Natural killer cell treated with Interleukin-12 subunit alpha and Interleukin-12 subunit beta and Interleukin-15 and Interleukin-18, amount 100 ng/mL, for 72 hours (primary cell): ENCODE measurements at regions not wholly inside any gene's neighbourhood (a gene's known extent, or its start where the extent isn't known, plus 50 kb on each side); places are given as distances from the start of the nearest gene placed in this dataset.
"Not testable (repeated sequence)": the region's sequence is repeated elsewhere in the genome, so short reads cannot be mapped to it uniquely, and the experiment has no call there.

Experiments used
- ATAC-seq, 2 donors: fragments of 150-1000 bp; cut with Tn5 transposase in 1 of 2; sonication (Bioruptor Pico), chemical (Tn5 transposase) in 1 of 2; 2 replicates each; pipeline ENCODE4 v1.10.0; 2021
- DNase-seq: peaks from one replicate; pipeline ENCODE4 v3.0.0; 2022; ENCODE audit warnings: low spot score
- H3K27ac Mint-ChIP-seq, 2 donors: 1 replicate in 1 of 2; 2 replicates in 1 of 2; pipeline ENCODE4 v1.8.0; 2022; ENCODE audit warnings: mixed read lengths in 2 of 2, mild to moderate bottlenecking in 1 of 2, moderate library complexity in 1 of 2
- H3K27me3 Mint-ChIP-seq, 2 donors: 1 replicate in 1 of 2; 2 replicates in 1 of 2; pipeline ENCODE4 v1.8.0; 2022; ENCODE audit warnings: mixed read lengths in 2 of 2
- H3K36me3 Mint-ChIP-seq: one replicate; pipeline ENCODE4 v1.8.0; 2022; ENCODE audit warnings: mixed read lengths
- H3K4me1 Mint-ChIP-seq, 2 donors: 1 replicate in 1 of 2; 2 replicates in 1 of 2; pipeline ENCODE4 v1.8.0; 2022; ENCODE audit warnings: low read depth in 2 of 2, mixed read lengths in 2 of 2, mild to moderate bottlenecking in 1 of 2
- H3K4me3 Mint-ChIP-seq: one replicate; pipeline ENCODE4 v1.8.0; 2022; ENCODE audit warnings: mixed read lengths
- H3K9me3 Mint-ChIP-seq: 2 replicates; pipeline ENCODE4 v1.8.0; 2022; ENCODE audit warnings: mixed read lengths

DNA sequence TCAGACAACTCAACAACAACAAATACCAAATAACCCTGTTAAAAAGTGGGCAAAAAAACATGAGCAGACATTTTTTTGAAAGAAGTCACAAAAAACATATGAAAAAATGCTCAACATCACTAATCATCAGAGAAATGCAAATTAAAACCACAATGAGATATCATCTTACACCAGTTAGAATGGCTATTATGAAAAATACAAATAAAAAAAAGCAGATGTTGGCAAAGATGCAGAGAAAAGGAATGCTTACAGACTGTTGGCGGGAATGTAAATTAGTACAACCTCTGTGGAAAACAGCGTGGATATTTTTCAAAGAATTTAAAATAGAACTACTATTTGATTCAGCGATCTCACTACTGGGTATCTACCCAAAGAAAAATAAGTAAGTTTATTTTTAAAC, 114.0 kb downstream of the SLC38A4 start:
- H3K27ac Mint-ChIP-seq: no peak overlapping the region
- peaks cover 0 to 6% of the 10 kb centered on the region in 2 donors for H3K27me3 Mint-ChIP-seq
- H3K9me3 Mint-ChIP-seq: peaks cover 10% of the 10 kb centered on the region

DNA sequence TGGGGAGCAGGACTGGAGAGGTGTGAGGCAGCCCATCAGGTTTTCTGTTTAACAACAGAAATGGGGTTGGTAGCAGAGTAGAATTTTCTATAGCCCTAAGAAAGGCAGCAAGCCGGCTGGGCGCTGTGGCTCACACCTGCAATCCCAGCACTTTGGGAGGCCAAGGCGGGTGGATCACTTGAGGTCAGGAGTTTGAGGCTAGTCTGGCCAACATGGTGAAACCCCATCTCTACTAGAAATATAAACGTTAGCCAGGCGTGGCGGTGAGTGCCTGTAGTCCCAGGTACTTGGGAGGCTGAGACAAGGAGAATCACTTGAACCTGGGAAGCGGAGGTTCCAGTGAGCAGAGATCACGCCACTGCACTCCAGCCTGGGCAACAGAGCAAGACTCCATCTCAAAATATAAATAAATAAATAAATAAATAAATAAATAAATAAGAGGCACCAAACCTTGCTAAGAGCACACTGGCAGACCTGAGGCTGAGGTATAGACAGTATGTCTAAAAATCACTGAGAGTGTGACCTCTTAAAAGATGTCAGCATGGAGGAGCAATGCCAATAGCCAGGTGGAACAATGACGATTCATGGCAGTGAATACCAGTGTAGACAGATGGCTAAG, 115.6 kb downstream of the SLC38A4 start:
- Mint-ChIP-seq H3K9me3 (peaks cover 4% of the 10 kb centered on the region), H3K4me3 (no peak overlapping the region), H3K27me3 (no peaks in the 10 kb centered on the region), H3K27ac (no peak overlapping the region), H3K4me1 (no peaks in the 10 kb centered on the region), H3K36me3 (no peaks in the 10 kb centered on the region)
- DNase-seq: no peak
- no peak for ATAC-seq

More for the DNA sequence above, 114.0 kb downstream of the SLC38A4 start:
- H3K36me3 Mint-ChIP-seq: no peaks in the 10 kb centered on the region
- ATAC-seq (no peak), DNase-seq (no peak)
- H3K4me3 Mint-ChIP-seq: no peak overlapping the region
- no peaks in the 10 kb centered on the region for H3K4me1 Mint-ChIP-seq

DNA sequence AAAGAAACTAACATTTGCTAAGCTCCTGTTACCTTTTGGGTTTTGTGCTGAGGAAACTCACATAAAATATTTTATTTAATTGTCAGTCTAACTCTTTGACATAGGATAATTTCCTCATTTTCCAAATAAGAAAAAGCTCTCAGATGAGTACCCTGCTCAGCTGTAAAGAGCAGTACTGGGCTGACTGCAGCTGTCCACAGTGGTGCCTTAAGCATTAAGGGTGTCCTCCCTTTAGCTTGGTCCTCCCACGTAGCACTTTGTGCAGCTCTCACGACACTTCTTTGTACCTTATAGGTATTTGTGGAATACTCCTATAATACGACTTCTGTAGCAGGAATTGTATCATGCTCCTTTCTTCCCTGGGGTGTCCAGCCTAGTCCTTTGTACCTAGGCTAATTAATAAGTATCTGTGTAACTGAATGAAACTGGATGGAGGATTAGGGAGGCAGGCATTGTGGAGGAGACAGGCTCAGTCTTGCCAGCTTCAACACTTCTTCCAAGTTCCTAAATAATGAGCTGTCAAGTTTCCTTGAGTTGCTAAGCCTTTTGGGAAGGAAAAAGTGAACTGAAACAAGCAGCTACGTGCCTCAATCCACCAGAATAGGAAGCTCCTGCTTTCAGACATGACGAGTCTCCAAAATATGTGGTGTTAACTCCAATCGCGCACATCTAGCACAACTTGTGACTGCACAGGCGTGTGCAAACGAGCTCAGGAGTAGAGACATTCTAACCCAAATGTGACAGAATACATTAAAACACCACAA, 123.0 kb downstream of the SLC38A4 start:
- no peak overlapping the region for H3K4me3 Mint-ChIP-seq
- no peak for DNase-seq
- no peaks in the 10 kb centered on the region for H3K27me3 Mint-ChIP-seq
- peaks cover 2% of the 10 kb centered on the region for H3K9me3 Mint-ChIP-seq
- peaks cover 4% of the 10 kb centered on the region for H3K36me3 Mint-ChIP-seq
- H3K27ac Mint-ChIP-seq: no peak overlapping the region
- H3K4me1 Mint-ChIP-seq: peaks cover 0 to 3% of the 10 kb centered on the region in 2 donors
- ATAC-seq: no peak

- Mint-ChIP-seq H3K27ac (no peak overlapping the region), H3K4me1 (peaks cover 0 to 3% of the 10 kb centered on the region in 2 donors), H3K4me3 (no peak overlapping the region), H3K36me3 (peaks cover 6% of the 10 kb centered on the region), H3K9me3 (peaks cover 7% of the 10 kb centered on the region), H3K27me3 (no peaks in the 10 kb centered on the region)
- ATAC-seq (no peak), DNase-seq (no peak)
Observed at GRCh38 chr12:46701356-46701755, 124.4 kb downstream of the SLC38A4 start.

- Mint-ChIP-seq H3K9me3 (peaks cover 7% of the 10 kb centered on the region), H3K36me3 (peaks cover 6% of the 10 kb centered on the region), H3K4me3 (no peak overlapping the region), H3K4me1 (peaks cover 0 to 3% of the 10 kb centered on the region in 2 donors), H3K27me3 (no peaks in the 10 kb centered on the region), H3K27ac (no peak overlapping the region)
- ATAC-seq (no peak), DNase-seq (no peak)
Observed at GRCh38 chr12:46699986-46700385, 125.8 kb downstream of the SLC38A4 start.

GRCh38 chr12:46698003-46698402, 127.8 kb downstream of the SLC38A4 start:
- H3K27ac Mint-ChIP-seq: no peak overlapping the region

GRCh38 chr12:46693518-46693917, 132.3 kb downstream of the SLC38A4 start:
- Mint-ChIP-seq H3K36me3 (peaks cover 6% of the 10 kb centered on the region), H3K27ac (no peak overlapping the region), H3K9me3 (peaks cover 7% of the 10 kb centered on the region), H3K4me3 (no peak overlapping the region), H3K4me1 (no peaks in the 10 kb centered on the region), H3K27me3 (no peaks in the 10 kb centered on the region)
- DNase-seq (no peak), ATAC-seq (no peak)

More at GRCh38 chr12:46698003-46698402, 127.8 kb downstream of the SLC38A4 start:
- peaks cover 7% of the 10 kb centered on the region for H3K9me3 Mint-ChIP-seq
- peaks cover 0 to 3% of the 10 kb centered on the region in 2 donors for H3K4me1 Mint-ChIP-seq
- ATAC-seq: no peak
- no peak for DNase-seq
- H3K4me3 Mint-ChIP-seq: no peak overlapping the region
- H3K27me3 Mint-ChIP-seq: no peaks in the 10 kb centered on the region
- H3K36me3 Mint-ChIP-seq: peaks cover 6% of the 10 kb centered on the region

DNA sequence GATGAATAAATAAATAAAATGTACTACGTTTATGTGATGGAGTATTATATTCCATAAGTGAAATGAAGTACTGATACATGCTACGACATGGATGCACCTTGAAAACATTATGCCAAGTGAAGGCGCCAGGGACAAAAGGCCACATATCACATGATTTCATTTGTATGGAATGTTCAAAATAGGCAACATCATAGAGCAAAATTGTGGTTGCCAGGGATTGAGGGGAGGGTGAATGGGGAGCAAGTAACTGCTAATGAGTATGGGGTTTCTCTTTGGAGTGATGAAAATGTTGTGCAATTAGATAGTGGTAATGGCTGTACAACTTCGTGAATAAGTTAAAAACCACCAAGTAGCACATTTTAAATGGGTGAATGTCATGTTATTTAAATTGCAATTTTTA, 132.8 kb downstream of the SLC38A4 start:
- H3K4me1 Mint-ChIP-seq: no peaks in the 10 kb centered on the region

GRCh38 chr12:46692606-46693005, 133.2 kb downstream of the SLC38A4 start:
- Mint-ChIP-seq H3K36me3 (peaks cover under 1% of the 10 kb centered on the region), H3K27me3 (no peaks in the 10 kb centered on the region), H3K4me1 (no peaks in the 10 kb centered on the region), H3K27ac (no peak overlapping the region), H3K4me3 (no peak overlapping the region), H3K9me3 (peaks cover 3% of the 10 kb centered on the region)
- DNase-seq: no peak
- ATAC-seq: no peak

More for the DNA sequence above, 132.8 kb downstream of the SLC38A4 start:
- peaks cover 5% of the 10 kb centered on the region for H3K36me3 Mint-ChIP-seq
- H3K27me3 Mint-ChIP-seq: no peaks in the 10 kb centered on the region
- H3K27ac Mint-ChIP-seq: no peak overlapping the region
- H3K4me3 Mint-ChIP-seq: no peak overlapping the region
- H3K9me3 Mint-ChIP-seq: peaks cover 7% of the 10 kb centered on the region
- no peak for DNase-seq
- ATAC-seq: no peak

DNA sequence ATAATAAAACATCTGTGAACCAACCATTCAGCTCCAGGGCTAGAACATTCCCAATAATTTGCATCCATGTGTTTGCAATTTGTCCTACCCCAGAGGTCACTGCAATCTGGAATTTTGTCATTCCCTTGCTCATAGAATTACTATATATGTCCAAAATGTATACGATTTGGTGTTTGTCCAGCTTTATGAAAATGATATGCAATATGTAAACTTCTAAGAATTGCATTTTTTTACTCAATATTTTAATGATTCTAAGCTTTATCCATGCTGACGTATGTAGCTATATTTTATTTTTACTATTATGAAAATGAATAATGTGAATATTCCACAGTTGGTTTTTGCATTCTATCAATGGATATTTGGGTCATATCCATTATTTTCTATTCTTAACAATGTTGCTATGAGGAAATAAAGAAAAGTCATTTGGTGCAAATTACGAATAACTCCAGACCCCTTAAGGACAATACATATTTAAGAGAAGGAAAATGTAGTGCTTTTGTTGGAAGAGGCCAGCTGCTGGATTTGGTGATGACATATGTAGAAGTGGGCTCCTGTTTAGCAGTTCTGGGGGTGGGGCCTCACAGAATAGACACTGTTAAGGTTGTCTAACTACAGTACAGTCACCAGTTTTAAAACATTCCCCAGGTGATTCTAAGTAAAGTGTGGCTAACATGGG, 139.4 kb downstream of the SLC38A4 start:
- H3K4me1 Mint-ChIP-seq: peaks cover 0 to 6% of the 10 kb centered on the region in 2 donors
- no peak overlapping the region for H3K27ac Mint-ChIP-seq
- no peaks in the 10 kb centered on the region for H3K27me3 Mint-ChIP-seq
- H3K4me3 Mint-ChIP-seq: no peak overlapping the region
- ATAC-seq: no peak
- H3K9me3 Mint-ChIP-seq: no peaks in the 10 kb centered on the region
- peaks cover 4% of the 10 kb centered on the region for H3K36me3 Mint-ChIP-seq
- no peak for DNase-seq

GRCh38 chr12:46684243-46684642, 141.6 kb downstream of the SLC38A4 start:
- H3K9me3 Mint-ChIP-seq, H3K27me3 Mint-ChIP-seq, H3K27ac Mint-ChIP-seq, DNase-seq, H3K36me3 Mint-ChIP-seq, ATAC-seq, H3K4me3 Mint-ChIP-seq, H3K4me1 Mint-ChIP-seq: not testable (repeated sequence)

DNA sequence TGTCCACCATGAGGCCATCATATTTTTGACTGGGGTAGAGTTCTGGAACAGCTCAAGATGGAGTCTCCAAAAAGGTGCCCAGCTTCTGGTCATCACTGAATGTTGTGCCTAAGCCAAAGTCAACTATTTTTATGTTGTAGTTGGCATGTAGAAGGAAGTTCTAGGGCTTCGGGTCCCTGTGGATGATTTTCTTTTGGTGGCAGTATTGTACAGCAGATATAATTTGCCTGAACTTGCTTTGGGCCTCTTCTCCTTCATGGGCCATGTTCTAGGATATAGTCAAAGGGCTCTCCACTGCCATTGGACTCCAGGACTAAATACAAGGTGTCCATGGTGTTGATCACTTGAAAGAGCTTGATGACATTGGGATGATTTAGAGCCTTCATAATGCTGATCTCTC, 143.6 kb downstream of the SLC38A4 start:
- ATAC-seq: no peak
- peaks cover 4% of the 10 kb centered on the region for H3K36me3 Mint-ChIP-seq
- no peak for DNase-seq
- no peaks in the 10 kb centered on the region for H3K9me3 Mint-ChIP-seq
- no peak overlapping the region for H3K4me3 Mint-ChIP-seq
- H3K27ac Mint-ChIP-seq: no peak overlapping the region
- no peaks in the 10 kb centered on the region for H3K27me3 Mint-ChIP-seq
- peaks cover 0 to 10% of the 10 kb centered on the region in 2 donors for H3K4me1 Mint-ChIP-seq

- Mint-ChIP-seq H3K27ac (no peak overlapping the region), H3K27me3 (no peaks in the 10 kb centered on the region), H3K4me1 (peaks cover 0 to 10% of the 10 kb centered on the region in 2 donors), H3K9me3 (no peaks in the 10 kb centered on the region), H3K36me3 (peaks cover 4% of the 10 kb centered on the region), H3K4me3 (no peak overlapping the region)
- no peak for DNase-seq
- no peak for ATAC-seq
Observed at GRCh38 chr12:46680506-46680905, 145.3 kb downstream of the SLC38A4 start.

DNA sequence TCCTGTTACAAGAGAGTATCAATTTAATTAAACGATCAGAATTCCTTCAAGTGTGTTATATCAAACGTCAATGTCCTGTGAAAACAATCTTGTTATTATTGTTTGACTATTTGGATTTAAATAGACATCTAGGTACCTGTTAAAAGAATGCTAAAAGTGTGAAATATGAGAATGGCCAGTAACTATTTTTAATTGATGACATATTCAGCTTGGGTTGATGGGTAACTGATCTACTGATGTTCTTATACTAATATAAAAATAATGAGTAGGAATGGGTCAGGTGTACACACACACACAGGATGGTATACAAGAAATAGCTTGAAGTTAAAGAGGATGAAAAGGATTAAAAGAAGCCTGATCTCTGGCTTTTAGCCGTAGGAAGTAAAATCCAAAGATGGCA, 146.0 kb downstream of the SLC38A4 start:
- Mint-ChIP-seq H3K4me1 (peaks cover 0 to 9% of the 10 kb centered on the region in 2 donors), H3K36me3 (peaks cover 4% of the 10 kb centered on the region), H3K27ac (no peak overlapping the region), H3K27me3 (no peaks in the 10 kb centered on the region), H3K4me3 (no peak overlapping the region), H3K9me3 (no peaks in the 10 kb centered on the region)
- ATAC-seq (no peak), DNase-seq (no peak)
